GM04503 (cell line): ENCODE measurements at regions not wholly inside any gene's neighbourhood (a gene's known extent, or its start where the extent isn't known, plus 50 kb on each side); places are given as distances from the start of the nearest gene placed in this dataset.

Experiments
- DNase-seq: peaks from one replicate; pipeline ENCODE4 v3.0.0-alpha.2; 2012; ENCODE audit warnings: low read depth

DNA sequence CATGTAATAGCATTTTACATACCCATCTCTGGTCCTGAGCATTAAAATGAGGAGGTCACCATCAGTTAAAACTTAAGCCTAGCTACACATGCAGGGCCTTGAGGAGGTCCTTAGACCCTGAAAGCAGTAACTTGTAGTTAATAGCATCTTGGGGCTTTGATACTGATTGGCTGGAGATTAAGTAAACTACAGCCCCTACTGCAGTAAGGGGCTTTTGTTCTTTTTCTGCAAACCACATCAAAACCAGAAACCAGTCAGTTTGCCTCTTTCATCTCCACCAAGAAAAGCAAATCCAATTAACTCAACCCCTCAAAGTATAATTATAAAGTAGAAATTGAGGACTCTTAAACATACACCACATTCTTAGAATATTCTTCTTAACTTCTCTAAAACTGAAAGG, 622.7 kb downstream of the ZPLD1 start:
- DNase-seq = no peak

DNA sequence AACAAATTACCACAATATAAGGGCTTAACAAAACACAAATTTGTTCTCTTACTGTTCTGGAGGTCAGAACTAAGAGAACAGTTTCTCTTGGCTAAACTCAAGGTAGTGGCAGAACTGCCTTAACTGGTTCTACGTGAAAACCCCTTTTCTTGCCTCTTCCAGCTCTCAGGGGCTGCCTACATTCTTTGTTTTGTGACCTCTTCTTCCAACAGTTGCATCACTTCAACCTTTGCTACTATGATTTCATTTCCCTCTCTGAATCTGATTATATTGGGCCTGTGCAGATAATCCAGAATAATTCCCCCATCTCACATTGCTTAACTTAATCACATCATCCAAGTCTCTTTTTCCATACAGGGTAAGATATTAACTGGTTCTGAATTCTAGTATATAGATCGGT, 624.6 kb downstream of the ZPLD1 start:
- DNase-seq = no peak

DNA sequence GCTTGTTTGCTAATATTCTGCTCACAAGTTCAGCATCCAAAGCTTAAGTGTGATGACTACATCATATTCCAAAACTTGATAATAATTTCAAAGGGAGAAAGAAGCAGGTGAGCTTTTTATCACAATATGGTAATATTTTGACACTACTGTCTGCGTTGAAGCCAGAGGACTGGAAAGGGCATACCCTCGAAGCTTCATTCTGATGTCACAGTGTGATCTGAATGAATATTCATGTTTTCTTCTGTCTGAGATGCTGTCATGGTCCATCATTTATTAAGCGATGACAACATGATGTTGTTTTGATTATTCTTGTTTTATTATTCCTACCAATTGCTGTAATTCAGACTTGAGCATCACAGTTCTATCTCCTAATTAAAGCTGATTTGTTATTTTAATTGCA, 625.4 kb downstream of the ZPLD1 start:
- DNase-seq = no peak

DNA sequence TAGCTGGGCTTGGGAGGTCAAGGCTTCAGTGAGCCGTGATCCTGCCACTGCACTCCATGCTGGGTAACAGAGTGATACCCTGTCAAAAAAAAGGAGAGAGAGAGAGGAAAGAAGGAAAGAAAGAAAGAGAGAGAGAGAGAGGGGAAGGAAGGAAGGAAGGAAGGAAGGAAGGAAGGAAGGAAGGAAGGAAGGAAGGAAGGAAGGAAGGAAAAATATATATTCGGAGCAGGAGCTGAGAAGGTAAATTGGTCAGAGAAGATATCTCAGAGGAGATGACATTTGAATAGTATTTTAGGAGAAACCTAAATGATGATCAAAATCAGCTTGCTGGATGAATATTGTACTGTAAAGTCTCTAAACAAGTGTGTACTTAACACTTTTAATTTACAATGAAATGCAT, 633.1 kb downstream of the ZPLD1 start:
- DNase-seq = no peak

DNA sequence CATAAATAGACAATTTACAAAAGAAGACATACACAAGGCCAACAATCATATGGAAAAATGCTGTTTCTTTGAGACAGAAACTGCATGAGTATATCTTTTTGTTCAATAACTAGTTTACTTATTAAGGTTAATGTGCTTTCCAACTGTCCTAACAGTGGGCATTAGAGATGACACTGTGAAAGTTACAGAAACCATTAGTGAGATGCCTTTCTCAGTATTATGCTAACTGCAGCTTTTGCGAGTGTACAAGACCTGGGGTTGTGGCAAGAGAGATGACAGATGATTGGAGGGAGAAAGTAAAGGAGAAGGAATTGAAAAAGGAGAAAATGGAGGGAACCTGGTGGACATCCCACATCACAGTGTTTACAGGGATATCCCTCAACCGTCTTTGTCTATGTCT, 640.5 kb downstream of the ZPLD1 start:
- no peak for DNase-seq

DNA sequence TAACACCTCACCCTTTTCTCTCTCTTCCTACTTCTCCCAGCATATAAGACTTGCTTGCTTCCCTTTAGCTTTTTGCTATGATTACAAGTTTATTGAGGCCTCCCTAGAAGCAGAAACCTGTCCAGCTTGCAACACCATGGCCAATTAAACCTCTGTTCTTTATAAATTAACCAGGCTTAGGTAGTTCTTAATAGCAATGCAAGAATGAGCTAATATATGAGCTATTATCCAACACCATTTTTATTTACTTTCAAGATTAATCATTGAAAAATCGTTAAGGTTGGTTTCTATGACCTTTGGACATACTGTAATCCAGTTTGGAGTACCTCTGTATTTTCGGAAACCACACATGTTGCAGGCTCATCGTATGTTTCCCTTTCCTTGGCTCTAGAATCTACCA, 643.1 kb downstream of the ZPLD1 start:
- no peak for DNase-seq

DNA sequence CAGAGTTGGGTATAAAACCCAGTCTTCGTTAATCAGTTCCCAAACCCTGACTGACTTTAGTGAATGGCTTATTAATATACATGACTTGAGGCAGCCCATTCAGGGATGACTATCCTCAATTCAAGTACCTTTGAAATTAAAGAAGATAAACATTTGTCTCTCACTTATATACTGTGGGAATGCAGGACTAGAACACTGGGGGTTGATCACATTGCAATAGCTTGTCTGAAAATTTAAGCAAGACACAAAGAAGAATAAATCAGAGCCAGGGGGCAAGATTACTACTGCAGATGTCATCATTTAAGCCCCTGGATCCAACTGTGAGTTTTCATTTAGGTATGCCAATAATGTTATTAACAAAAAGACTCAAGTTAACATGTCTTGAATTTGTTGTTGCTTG, 647.7 kb downstream of the ZPLD1 start:
- DNase-seq = no peak

DNA sequence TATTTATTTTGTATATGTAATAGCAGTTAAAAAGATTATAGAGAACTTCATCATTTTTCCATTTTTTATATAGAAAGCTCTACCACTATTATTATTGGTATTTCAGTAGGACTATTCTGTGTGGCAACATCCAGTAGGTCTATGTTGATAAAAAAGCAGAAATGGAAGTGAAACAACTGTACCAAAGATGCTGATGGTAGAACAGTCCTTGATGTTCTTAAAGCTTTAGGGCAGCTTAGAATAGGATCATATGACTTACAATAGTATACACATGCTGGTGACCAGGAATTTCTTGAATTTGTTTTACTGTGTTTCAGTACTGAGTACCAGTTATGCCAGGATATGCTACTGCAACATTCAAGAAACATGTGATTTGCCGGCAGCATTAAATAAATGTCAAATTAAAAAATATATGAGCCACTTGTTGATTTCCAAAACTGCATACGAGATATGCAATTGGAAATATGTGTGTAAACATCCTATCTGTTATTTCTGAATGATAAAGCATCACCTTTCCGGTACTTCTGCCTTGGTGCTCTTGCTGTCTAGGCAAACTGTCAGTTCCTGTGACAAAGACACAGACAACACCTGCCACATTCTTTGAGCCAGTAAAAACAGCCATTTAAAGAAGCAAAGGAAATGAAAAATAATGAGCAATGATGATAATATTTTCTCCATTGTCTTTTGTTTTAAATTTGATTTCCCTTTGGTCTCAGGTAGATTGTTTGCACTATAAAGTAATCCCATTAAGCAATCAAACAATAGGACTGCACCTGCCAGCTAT, 649.2 kb downstream of the ZPLD1 start:
- no peak for DNase-seq

DNA sequence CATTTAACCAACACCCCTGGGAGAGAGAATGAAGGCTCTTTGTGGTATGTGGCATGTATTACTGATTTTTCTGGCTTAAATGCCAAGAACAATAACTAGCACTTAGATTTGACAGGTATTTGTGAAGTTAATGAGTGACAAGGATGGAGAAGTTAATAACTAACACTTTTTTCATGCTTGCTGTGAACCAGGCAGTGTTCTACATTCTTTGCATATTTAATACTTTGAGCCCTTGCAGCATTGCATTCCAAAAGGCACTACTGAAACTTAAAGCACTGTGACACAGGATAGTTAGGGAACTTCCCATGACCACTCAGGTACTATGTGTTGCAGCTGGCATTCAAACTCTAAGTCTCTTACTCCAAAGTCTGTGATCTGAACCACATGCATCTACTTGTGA, 650.6 kb downstream of the ZPLD1 start:
- no peak for DNase-seq

DNA sequence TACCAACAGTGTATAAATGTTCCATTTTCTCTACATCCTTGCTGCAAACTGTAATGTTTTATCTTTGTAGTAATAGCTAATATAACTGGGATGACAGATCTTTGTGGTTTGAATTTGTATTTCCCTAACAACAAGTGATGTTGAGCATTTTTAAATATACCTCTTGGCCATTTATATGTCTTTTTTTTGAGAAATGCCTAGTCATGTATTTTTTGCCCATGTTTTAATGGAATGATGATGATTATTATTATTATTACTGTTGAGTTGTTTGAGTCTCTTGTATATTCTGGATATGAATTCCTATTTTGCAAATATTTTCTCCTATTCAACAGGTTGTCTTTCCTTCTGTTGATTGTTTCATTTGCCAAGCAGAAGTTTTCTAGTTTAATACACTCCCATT, 654.9 kb downstream of the ZPLD1 start:
- no peak for DNase-seq

DNA sequence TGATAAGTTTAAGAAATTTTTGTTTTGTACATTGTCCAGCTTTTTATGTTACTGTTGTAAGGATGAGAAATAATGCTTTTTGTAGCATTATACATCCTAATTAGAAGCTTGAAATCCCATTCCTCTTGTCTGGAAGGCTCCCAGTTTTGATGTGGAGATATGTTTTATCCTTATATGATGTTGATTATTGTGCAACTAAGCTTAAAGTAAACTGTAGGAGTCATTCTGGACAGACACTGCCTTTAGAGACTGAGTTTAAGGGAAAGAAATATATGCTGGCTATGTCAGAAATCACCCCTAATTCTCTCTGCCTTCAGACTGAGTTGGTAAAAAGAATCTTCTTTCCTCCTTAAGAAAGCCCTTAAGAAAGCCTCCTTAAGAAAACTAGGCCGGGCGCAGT, 670.4 kb downstream of the ZPLD1 start:
- DNase-seq = no peak

DNA sequence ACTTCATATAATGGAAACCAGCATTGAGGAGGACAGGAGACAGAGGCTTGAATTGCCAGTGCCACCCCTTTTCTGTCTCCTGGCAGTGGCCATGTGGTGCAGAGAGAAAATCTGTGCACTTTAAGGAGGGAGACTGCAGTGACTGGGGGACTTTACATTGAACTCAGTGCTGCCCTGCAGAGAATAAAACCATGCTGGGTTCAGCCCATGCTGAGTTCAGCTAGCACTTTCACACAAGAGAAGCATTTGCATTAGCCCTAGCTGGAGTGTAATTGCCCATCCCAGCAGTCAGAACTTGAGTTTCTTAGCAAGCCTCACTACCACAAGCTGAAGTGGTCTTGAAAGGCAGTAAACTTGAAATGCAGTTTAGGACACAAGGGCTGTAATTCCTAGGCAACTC, 677.5 kb downstream of the ZPLD1 start:
- DNase-seq = no peak

DNA sequence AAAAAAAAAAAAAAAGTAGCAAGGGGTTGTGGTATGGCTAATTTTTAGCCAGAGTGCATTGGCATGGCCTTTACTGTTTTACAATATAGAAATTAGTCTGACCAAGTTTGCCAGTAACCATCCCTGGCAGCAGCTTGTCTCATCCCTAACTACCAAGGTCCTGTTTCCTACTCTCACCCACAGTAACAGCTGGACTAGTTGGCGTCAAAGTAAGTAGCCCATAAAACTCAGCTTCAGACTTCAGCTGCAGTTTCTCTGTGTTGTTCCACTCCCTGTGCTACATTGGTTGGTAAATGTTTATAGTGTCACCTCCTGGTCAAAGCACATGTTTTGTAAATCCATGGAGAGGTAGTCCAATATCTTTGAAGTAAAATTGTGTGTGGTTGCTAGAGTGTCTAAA, 691.3 kb downstream of the ZPLD1 start:
- no peak for DNase-seq

DNA sequence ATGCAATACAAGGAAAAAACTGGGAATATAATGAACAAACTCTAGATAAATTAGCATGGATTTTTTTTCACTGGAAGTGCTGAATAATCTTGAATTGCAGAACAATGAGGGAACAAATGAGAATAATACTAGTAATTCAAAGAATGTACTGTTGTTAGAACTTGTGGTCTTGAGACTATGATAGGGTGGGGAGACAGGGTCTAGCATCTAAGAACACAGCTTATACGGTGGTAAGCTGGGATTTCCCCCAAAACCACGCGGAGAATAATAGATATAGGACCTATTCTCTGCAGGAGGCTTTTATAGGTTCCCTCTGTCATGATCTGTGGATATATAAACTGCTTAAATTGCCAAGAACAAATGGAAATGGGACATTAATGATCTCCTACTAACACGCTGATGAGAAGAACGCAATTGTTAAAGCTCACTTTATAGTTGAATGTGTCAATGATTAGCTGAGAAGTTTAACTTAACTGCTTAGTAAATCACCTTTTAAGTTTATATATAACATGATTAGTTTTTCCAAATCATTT, 692.3 kb downstream of the ZPLD1 start:
- DNase-seq = no peak

DNA sequence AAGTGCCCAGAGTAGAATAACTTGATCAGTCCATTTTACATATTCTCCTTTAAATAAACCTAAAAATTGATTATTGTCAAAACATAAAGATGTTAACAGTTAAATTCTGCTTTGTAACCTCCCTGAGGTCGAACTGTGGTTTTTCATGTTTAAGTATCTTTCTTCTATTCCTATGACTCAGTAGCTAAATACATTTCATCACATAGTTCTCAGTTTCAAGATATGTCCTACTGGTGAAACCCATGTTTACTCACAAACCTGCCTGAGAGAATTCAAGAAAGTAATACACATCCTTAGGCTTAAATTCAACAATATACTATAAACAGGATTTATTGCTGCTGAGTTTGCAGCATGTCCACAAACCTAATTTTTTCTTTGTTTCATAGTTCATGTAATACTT, 692.9 kb downstream of the ZPLD1 start:
- no peak for DNase-seq

DNA sequence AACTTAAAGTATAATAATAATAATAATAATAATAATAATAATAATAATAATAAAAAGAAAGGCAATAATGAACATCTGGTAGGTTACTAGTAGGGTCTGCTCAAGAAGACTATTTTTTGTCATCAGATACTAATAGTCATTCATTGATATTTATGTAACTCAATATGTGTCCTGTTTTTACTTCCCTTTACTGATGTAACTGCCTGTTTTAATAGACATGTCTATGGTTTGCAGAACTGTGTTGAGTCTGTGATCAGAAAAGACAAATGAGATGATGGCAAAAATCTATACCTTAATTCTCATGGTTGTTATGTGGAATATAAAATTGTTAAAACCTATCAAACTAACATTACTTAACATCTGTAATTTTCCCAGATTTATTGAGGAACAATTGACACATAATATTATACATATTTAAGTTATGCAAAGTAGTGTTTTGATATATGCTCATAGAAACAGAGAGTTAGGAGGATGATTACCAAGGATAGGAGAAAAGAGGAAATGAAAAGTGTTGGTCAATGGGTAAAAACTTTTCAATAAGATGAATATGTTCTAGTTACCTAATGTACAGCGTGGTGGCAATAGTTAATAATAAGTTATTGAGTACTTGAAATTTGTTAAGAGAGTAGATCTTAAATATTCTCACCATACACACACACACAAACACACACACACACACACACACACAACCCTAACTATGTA, 699.4 kb downstream of the ZPLD1 start:
- DNase-seq = no peak

DNA sequence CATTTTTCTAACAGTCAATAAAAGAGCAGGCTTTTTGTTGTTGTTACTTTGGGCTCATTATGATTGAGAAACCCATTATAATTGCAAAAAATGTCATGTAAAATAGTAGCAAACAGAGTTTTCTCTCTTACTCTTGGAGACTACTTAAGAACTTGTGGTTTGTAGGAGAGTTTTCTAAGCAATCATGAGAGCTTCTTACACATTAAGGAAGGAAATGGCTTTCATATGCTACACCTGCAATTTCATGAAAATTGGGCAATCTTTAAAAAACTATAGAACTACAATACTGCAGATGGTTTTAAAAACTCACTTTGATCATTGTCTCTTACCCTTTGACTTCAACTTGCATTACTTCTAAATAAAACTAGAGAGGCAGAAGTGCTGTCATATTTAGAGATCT, 701.8 kb downstream of the ZPLD1 start:
- no peak for DNase-seq

DNA sequence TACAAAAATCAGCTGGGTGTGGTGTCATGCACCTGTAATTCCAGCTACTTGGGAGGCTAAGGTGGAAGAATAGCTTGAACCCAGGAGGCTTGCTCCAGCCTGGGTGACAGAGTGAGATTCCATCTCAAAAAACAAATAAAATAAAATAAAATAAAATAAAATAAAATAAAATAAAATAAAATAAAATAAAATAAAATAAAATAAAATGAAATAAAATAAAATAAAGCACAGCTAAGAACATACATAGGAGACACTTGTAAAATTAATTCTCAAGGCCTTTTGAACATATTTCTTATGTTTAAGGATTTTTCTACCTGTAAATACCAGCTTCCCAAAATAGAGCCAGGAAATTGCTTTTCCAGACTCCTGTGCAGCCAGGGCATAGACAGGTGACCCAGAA, 703.0 kb downstream of the ZPLD1 start:
- DNase-seq = no peak

DNA sequence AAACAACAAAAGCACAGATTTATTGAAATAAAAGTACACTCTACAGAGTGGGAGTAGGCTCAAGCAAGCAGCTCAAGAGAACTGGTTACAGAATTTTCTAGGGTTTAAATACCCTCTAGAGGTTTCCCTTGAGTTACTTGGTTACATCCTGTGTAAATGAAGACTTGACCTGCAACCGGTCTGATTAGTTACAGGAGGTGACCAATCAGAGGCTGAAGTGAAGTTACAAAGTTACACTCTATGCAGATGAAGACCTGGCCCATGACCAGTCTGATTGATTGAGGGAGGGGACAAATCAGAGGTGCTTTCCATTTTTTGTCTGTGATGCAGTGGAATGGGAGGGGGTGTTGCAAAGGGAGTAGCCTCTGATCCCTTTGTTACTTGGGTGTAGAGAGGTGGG, 723.4 kb downstream of the ZPLD1 start:
- no peak for DNase-seq

DNA sequence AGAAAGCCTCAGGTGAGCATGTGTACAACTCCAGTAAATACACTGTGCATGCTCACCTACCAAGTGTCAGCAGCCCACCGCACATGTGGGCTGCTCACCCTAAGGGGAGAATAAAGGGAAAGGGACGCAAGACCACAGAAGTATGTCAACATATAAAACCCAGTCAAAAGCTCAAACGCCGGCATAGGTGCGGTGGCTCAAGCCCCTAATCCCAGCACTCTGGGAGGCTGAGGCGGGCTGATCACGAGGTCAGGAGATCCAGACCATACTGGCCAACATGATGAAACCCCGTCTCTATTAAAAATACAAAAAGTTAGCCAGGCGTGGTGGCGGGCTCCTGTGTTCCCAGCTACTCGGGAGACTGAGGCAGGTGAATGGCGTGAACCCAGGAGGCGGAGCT, 732.1 kb downstream of the ZPLD1 start:
- DNase-seq = no peak

DNA sequence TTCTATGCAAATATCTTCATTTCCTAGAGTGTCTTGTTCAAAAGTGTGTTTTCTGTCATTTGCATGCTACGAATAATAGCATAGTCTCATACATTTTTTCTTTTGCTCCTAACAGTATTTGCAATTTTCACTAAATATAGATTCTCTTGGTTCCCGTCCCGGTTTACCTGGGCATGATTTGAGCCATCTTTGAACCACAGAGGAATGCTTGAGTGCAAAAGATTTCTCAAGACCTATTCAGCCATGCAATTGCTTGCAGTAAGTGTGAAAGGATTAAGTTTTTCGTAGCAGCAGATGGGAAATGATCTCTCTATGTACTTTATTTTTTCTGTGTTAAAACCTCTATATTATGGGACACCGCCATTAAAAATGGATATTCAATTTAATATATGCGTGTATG, 733.0 kb downstream of the ZPLD1 start:
- DNase-seq = no peak

DNA sequence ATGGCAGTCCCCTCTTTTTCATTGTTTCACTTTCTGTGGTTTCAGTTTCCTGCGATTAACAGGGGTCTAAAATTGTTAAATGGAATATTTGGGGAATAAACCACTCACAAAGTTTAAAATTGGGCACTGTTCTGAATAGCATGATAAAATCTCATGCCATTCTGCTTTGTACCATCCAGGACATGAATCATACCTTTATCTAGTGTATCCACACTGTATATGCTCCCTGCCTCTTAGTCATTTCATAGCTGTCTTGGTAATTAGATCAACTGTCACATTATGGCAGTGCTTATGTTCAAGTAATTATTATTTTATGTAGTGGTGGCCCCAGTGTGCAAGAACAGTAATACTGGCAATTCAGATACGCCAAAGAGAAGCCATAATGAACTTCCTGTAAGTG, 734.5 kb downstream of the ZPLD1 start:
- DNase-seq = no peak

DNA sequence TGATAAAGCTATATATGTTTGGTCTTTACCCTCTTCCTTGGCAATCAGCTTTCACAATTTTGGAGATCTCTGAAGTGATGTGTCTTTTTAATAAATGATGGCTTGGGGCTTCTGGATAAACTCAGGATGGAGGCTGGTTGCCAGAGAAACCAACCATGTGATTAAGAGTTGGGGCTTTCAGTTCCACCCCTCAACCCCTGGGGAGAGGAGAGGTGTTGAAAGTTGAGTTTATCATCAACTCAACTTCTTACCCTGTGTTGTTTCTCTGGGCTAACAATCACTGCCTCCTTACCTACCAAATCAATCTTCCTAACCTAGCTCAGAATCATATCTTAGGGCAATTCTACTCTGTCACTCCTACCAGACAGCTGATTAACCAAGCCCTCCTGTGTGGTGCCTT, 735.8 kb downstream of the ZPLD1 start:
- no peak for DNase-seq

DNA sequence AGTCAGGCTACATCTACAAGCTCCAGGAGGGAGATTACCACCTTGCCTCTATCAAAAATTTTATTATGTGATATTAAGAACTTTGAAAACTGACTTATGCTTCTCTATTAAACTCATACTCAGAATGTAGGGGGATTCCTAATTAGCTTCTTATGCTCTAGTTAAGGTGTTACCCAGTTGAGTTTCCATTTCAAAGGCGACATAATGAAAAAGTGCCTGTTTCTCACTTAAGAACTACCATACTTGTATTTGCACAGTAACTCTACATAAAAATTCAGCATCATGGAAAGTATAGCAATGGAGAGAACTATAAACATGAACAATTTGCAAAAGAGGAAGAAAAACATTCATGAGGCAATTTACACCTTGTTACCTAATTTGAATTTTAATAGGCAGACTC, 739.1 kb downstream of the ZPLD1 start:
- DNase-seq = no peak
